GM21528 (cell line): ENCODE measurements at regions not wholly inside any gene's neighbourhood (a gene's known extent, or its start where the extent isn't known, plus 50 kb on each side); places are given as distances from the start of the nearest gene placed in this dataset.

Source experiments
- ATAC-seq: cut with Tn5 transposase; IDR thresholded peaks from one replicate; pipeline ENCODE4 v1.9.1; 2021; ENCODE audit warnings: mild to moderate bottlenecking, moderate library complexity; ENCODE audit not compliant: unreplicated experiment, low FRiP score

DNA sequence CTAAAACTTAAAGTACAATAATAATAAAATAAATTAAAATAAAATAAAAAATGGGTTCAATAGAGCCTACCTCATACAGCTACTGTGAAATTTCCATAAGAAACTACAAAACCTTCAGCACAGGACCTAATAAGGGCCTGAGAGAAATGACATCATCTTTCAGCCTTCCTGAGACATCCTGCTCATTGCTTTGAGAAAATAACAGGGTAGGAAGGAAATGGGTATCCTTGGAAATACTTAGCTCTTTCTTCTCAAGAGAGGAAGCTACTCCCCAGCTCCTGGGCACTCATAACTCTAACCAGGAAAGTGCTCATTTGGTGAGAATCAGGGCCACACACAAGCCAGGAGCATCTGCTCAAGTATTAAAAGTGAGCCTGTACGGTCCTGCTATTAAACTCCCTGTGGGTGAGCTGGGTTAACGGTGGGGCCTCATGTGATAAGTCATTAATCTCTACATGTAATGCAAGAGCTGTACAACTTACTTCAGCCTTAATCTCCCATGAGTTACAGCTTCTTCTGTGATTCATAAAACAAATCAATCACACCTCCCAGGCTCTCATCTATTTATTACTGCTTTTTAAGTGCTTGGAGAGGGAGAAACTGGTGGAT is 141.4 kb downstream of the MAFB start:
- no peak for ATAC-seq

- no peak for ATAC-seq
Observed at GRCh38 chr20:40545478-40545877, 143.6 kb downstream of the MAFB start.

DNA sequence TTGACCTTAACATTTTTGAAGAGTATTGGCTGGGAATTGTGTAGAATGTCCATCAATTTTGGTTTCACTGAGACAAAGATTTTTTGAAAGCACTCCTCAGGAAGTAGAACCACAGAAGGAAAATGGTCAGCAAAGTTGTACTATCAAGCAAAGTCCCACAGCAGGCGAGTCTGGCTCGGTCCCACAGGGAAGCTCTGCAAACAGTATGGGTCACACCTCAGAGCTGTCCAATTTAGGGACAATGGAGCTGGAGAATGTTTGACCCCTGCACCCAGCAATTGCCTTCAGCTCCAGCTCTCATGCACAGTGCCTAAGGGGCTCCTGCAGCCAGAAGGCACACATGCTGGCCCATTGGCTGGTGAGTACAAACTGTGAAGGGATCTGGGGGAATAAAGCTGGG is 147.0 kb downstream of the MAFB start:
- no peak for ATAC-seq

DNA sequence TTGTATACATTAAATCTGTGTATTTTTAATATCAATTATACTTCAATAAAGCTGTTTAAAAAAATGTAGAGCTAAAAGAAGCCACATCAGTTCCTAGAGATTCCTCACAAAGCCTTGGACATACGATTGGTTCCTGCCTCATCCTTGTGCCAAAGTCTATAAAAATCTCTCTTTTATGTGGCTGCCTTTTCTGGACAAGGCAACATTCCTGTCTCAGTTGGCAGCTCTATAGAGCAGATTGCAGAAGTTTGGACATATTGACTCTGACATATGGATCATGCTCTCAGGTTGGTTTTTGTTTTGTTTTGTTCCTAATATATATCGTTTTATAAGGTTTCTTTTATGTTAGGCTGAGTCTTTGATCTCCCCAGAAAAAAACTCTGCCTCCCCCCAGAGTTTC is 148.9 kb downstream of the MAFB start:
- ATAC-seq: no peak

DNA sequence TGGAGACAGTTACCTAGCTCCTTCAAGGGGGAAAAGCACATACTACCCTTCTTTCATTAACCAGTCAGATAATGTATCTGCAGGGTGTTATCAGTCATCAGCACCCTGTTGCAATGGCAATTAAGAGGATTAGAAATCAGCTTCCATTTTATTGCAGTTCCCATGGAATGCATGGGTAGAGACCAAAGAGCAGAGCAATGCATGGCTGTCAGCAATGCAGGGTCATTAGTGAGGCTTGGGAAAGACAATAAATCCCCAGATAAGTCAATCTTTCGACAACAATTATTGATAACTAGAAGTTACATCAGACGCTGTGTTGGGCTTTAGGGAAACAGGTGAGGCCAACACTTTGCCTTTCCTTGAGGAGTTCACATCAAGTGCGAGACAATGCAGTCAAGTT is 150.9 kb downstream of the MAFB start:
- ATAC-seq: no peak

GRCh38 chr20:40536808-40537207 is 152.2 kb downstream of the MAFB start:
- no peak for ATAC-seq

GRCh38 chr20:40535816-40536215 is 153.2 kb downstream of the MAFB start:
- ATAC-seq: no peak

GRCh38 chr20:40532103-40532502 is 156.9 kb downstream of the MAFB start:
- ATAC-seq: no peak

DNA sequence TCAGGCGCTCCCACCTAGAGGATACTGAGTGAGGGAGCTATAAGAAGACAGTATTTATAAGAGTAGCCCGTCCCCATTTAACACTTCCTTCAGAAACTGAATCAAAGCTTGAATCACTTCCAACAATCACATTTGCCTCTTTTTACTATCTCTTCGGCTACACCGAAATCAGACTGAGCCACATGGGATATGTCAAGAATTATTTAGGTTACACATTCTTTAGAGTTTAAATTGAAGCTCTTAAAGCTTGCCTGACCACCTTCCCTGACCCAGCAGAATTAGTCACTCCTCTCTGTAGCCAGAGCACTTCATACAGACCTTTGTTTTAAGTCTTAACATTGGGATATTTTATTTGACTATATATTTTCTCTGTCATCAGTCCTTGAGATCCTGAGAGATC is 163.7 kb downstream of the MAFB start:
- ATAC-seq: no peak

DNA sequence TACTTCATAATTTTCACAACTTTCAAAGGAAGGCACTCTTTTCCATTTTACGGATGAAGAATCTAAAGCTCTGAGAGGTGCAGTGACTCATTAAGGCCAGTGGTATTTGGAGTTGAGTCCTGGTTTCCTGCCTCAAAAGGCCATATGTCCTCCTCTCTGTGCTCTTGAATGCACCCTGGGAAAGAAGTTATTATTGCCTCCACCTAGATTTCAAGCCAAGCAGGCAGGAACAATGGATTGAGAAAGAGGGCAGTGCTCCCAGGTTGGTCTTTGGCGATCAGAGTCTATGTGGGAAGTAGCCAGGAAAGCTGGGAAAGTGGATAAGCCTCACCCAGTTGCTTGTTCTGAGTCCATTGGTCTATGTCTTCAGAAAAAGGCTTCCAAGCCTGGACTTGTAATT is 165.0 kb downstream of the MAFB start:
- no peak for ATAC-seq

DNA sequence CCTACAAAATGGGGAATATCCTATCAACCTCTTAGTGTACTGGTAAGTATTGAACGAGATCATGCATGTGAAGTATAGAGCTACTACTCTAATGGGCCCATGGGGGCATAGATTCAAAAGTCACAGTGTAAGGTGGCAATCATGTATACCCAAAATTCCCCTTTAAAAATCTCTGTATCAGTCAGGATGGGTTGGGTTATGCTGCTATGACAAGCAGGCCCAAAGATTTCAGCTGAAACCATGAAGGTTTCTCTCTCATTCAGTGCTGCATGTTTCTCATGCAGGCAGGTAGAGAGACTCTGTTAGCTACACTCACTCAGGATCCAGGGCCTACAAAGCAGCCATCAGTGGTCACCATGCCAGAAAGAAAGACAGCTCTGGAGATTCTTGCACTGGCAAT is 166.6 kb downstream of the MAFB start:
- no peak for ATAC-seq

DNA sequence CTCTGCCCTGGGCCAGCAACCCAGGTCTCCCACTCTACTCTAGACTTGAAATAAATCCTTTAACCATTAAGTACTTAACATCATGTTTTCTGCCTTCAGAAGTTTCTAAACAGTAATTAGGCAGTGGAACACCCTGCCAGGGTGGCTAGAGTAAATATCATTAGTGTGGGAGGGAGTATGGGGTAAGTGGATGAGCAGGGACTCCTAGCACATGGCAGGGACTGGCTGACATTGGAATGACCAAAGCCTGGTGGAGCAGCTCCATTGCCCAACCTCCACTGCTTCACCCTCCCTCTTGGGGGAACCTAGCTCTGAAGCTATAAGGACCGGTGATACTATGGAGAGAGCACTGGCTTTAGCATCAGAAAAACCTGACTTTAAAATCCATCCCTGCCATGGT is 167.1 kb downstream of the MAFB start:
- no peak for ATAC-seq

GRCh38 chr20:40519918-40520317 is 169.1 kb downstream of the MAFB start:
- ATAC-seq: no peak

GRCh38 chr20:40512994-40513393 is 176.0 kb downstream of the MAFB start:
- ATAC-seq: no peak

DNA sequence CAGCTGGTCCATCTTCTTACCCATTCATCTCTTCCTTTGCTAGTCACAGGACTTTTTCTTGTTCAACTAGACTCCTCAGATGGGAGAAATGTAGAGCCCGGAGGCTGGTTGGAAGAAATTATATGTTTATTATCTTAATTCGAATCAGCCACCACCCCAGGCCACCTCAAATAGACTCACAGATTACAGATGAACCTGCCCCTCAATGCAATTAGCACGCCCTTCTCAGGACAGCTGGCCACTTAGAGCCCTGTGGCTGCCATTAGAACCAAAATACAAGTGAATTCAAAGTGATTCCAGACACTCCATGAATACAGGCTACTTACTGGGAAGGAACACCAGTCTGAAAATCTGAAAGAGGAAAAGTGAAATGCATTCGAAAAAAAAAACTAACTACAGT is 176.4 kb downstream of the MAFB start:
- no peak for ATAC-seq

GRCh38 chr20:40511478-40511877 is 177.6 kb downstream of the MAFB start:
- no peak for ATAC-seq

- no peak for ATAC-seq
Observed at GRCh38 chr20:40510622-40511021, 178.4 kb downstream of the MAFB start.

- no peak for ATAC-seq
Observed at GRCh38 chr20:40508821-40509220, 180.2 kb downstream of the MAFB start.

DNA sequence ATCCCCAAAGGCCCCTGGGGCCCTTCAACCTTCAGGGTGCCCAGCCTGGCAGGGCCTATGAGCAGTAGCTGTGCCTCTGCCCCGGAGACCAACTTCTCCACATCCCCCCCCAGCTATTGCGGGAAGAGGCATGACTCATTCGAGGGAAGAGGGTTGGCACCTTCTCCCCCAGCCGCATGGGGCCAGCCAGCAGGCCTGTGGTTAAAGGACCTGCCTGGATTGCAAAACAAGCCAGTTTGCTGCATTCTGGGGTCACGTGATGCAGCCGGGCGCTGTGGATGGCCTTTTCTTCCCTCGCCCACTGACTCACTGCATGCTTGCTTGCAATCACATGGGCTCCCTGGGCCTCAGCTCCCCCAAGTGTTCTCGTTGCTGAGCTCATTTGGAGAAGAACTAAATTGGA is 182.5 kb downstream of the MAFB start:
- no peak for ATAC-seq

GRCh38 chr20:40503119-40503518 is 185.9 kb downstream of the MAFB start:
- no peak for ATAC-seq

- ATAC-seq: no peak
Observed at GRCh38 chr20:40502576-40502975, 186.5 kb downstream of the MAFB start.

DNA sequence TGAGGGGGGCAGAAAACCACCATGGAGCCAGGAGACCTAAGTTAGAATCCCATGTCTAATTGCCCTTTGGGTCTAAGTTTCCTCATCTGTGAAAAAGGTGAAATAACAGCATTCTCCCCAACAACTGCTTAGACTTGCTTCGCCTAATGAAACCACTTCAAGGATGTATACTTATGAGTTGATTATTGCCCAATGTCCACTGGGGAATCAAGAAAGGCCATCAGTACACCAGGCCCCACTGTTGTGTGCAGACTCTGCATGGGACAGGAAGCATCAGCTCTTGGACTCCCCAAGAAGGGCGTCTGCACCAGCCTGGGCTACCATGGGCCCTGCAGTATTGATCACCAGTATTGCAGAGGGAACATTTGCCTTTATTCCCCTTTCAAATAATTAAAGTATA is 189.6 kb downstream of the MAFB start:
- ATAC-seq: no peak
